ENCODE measurements at regions not wholly inside any gene's neighbourhood (a gene's known extent, or its start where the extent isn't known, plus 50 kb on each side); places are given as distances from the start of the nearest gene placed in this dataset.

GRCh38 chr7:21346297-21346696 lies 81.6 kb upstream of the SP4 start (continued):
- no peak for TF ChIP-seq SP1 (IDR thresholded peaks at IDR 0.05; ENCODE audit: low read depth)

DNA sequence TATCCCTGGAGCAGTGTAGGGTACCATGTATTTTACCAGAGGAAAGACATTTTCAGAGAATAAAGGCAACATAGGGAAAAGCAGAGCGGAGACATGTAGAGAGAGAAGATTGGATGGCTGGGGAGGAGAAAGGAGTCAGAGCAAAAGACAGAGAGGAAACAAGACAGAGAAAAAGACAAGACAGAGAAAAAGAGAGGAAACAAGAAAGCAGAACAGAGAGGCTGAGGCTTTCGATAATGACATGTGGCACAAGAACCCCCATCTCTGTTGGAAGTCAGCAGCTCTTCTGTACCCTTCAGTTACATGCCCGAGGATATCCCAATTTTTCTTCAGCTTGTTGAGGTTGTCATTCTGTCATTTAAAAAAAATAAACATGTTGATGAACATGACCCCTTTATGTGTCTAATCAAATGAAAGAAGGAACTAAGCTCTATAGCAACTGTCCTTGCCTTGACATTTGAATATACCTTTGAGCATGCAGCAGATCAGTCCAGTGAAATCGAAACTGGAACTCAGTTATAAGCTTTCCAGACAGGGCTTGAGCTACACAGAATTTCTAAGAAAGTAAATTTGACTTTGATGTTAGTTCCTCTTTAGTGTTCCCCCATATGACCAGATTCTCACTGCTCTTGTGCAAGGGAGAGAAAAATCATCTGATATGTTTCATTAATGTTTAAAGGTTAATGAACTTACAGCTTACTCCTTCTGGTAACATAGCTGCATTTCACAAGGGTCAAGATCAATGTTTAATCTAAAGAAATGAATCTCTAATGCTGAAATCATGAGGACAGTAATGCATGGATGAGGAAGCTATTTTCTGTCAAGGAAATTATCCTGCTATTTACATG lies 75.1 kb upstream of the SP4 start:
- Histone ChIP-seq H3K79me2 (ENCODE audit: insufficient read depth, low read length) (no peaks in the 10 kb centered on the region), H3K9ac (ENCODE audit: low read length) (no peak overlapping the region), H3K27me3 (ENCODE audit: insufficient read depth, low read length) (no peaks in the 10 kb centered on the region), H3K4me2 (ENCODE audit: low read length) (no peak overlapping the region), H2AFZ (ENCODE audit: low read depth, low read length, poor library complexity, severe bottlenecking) (no peak overlapping the region), H3K27ac (ENCODE audit: low read depth, low read length) (no peak overlapping the region), H3K9me2 (ENCODE audit: insufficient read depth) (no peaks in the 10 kb centered on the region), H4K20me1 (ENCODE audit: insufficient read depth) (no peaks in the 10 kb centered on the region), H3K9me3 (ENCODE audit: control insufficient read depth in 1 of 2, insufficient read depth in 1 of 2, low read depth in 1 of 2, low read length in 2 of 2) (no peaks in the 10 kb centered on the region), H3K4me3 (replicated peaks in 1 of 2; ENCODE audit: low read depth in 1 of 2, low read length in 2 of 2) (no peak overlapping the region), H3K4me1 (ENCODE audit: control insufficient read depth in 1 of 2, insufficient read depth in 2 of 2, low read length in 2 of 2) (no peaks in the 10 kb centered on the region), H3K36me3 (ENCODE audit: control insufficient read depth in 1 of 2, insufficient read depth in 2 of 2, low read length in 2 of 2) (no peaks in the 10 kb centered on the region)
- BruUV-seq (replicated peaks), result no TSS peak
- intact Hi-C loops (cut with micrococcal nuclease), result no loop called here
- ChIA-PET RAD21 (ENCODE audit: low non-redundant PET in 1 of 2, low total read pairs in 2 of 2, uncharacterized antibody in 2 of 2, unreplicated experiment in 2 of 2) (no interaction called here), CTCF (no interaction called here), POLR2A (interaction anchor here (0.6 kb wide), 1 partner anchor 64 kb away, joined by 3 read pairs; no protein-coding TSS in a partner anchor)
- no peak for TF ChIP-seq POLR2A (IDR thresholded peaks at IDR 0.05; ENCODE audit: borderline replicate concordance, extremely low read depth, insufficient read depth, insufficient read length)
- TF ChIP-seq SIN3A (IDR thresholded peaks at IDR 0.05; ENCODE audit: low read depth), result no peak
- no peak for TF ChIP-seq TCF7L2 (IDR thresholded peaks at IDR 0.05; ENCODE audit: borderline replicate concordance, extremely low read depth, insufficient read depth, insufficient read length)
- no peak for TF ChIP-seq ZNF274 (IDR thresholded peaks at IDR 0.05; ENCODE audit: low read depth, low read length)
- no peak for TF ChIP-seq CEBPB (IDR thresholded peaks at IDR 0.05; ENCODE audit: low read depth)
- TF ChIP-seq ELF1 (IDR thresholded peaks at IDR 0.05; ENCODE audit: borderline replicate concordance, low read depth), result no peak
- no peak for TF ChIP-seq RAD21 (IDR thresholded peaks at IDR 0.05; ENCODE audit: low read depth)
- TF ChIP-seq, protein P1, sequence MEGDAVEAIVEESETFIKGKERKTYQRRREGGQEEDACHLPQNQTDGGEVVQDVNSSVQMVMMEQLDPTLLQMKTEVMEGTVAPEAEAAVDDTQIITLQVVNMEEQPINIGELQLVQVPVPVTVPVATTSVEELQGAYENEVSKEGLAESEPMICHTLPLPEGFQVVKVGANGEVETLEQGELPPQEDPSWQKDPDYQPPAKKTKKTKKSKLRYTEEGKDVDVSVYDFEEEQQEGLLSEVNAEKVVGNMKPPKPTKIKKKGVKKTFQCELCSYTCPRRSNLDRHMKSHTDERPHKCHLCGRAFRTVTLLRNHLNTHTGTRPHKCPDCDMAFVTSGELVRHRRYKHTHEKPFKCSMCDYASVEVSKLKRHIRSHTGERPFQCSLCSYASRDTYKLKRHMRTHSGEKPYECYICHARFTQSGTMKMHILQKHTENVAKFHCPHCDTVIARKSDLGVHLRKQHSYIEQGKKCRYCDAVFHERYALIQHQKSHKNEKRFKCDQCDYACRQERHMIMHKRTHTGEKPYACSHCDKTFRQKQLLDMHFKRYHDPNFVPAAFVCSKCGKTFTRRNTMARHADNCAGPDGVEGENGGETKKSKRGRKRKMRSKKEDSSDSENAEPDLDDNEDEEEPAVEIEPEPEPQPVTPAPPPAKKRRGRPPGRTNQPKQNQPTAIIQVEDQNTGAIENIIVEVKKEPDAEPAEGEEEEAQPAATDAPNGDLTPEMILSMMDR (IDR thresholded peaks at IDR 0.05 in 2 of 3, conservative IDR thresholded peaks at IDR 0.05 in 1 of 3; ENCODE audit: borderline replicate concordance in 1 of 3, insufficient read depth in 1 of 3, low read depth in 2 of 3, low read length in 2 of 3), result no peak
- TF ChIP-seq, protein P2, sequence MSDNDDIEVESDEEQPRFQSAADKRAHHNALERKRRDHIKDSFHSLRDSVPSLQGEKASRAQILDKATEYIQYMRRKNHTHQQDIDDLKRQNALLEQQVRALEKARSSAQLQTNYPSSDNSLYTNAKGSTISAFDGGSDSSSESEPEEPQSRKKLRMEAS (IDR thresholded peaks at IDR 0.05), result no peak
- TF ChIP-seq, protein P3, sequence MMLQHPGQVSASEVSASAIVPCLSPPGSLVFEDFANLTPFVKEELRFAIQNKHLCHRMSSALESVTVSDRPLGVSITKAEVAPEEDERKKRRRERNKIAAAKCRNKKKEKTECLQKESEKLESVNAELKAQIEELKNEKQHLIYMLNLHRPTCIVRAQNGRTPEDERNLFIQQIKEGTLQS (IDR thresholded peaks at IDR 0.05), result no peak
- TF ChIP-seq CBX3 (IDR thresholded peaks at IDR 0.05; ENCODE audit: low read depth), result no peak
- DNase-seq (ENCODE audit: low read depth, low spot score) (no peak), ATAC-seq (no peak)

All from HCT116 (cell line).